ENCODE measurements at regions not wholly inside any gene's neighbourhood (a gene's known extent, or its start where the extent isn't known, plus 50 kb on each side); places are given as distances from the start of the nearest gene placed in this dataset.

- Histone ChIP-seq H3K27ac (ENCODE audit: insufficient read length, low read depth, low read length) (no peak overlapping the region), H3K27me3 (ENCODE audit: insufficient read depth, low read length) (no peaks in the 10 kb centered on the region), H4K5ac (ENCODE audit: insufficient read length, low read depth, low read length) (no peak overlapping the region), H3K18ac (ENCODE audit: insufficient read length, low read depth, low read length) (no peak overlapping the region), H3K4me2 (ENCODE audit: insufficient read depth, insufficient read length, low read length) (no peak overlapping the region), H3K9ac (ENCODE audit: extremely low read depth, insufficient read length, low read length) (no peak overlapping the region), H3T11ph (ENCODE audit: low read length) (no peak overlapping the region), H2AK5ac (ENCODE audit: insufficient read length, low read length) (no peak overlapping the region), H2BK120ac (ENCODE audit: low read depth, low read length, poor library complexity, severe bottlenecking) (no peak overlapping the region), H3K14ac (ENCODE audit: insufficient read depth, low read length) (no peak overlapping the region), H3K79me2 (ENCODE audit: insufficient read depth, low read length) (no peaks in the 10 kb centered on the region), H2BK20ac (ENCODE audit: low read depth, low read length, poor library complexity, severe bottlenecking) (no peak overlapping the region), H3K56ac (ENCODE audit: insufficient read length, low read depth, low read length) (no peak overlapping the region), H2AFZ (ENCODE audit: low read length) (no peak overlapping the region), H3K23me2 (ENCODE audit: insufficient read length, low read depth, low read length, poor library complexity, severe bottlenecking) (no peaks in the 10 kb centered on the region), H2BK5ac (ENCODE audit: insufficient read length, low read length) (no peak overlapping the region), H3K4ac (ENCODE audit: low read depth, low read length) (no peak overlapping the region), H4K8ac (replicated peaks; ENCODE audit: insufficient read length, low read depth, low read length) (no peak overlapping the region), H2BK12ac (ENCODE audit: insufficient read length, low read depth, low read length) (no peak overlapping the region), H3K4me1 (ENCODE audit: insufficient read depth, low read length) (no peaks in the 10 kb centered on the region), H4K20me1 (ENCODE audit: control insufficient read depth, insufficient read depth, insufficient read length) (no peaks in the 10 kb centered on the region), H3K79me1 (ENCODE audit: insufficient read depth, low read depth, low read length, poor library complexity, severe bottlenecking) (no peaks in the 10 kb centered on the region), H3K23ac (ENCODE audit: insufficient read length, low read depth, low read length) (no peak overlapping the region), H2BK15ac (ENCODE audit: low read depth, low read length) (no peak overlapping the region), H3K9me3 (ENCODE audit: control insufficient read depth, low read depth, low read length) (no peaks in the 10 kb centered on the region), H4K91ac (ENCODE audit: insufficient read length, low read depth, low read length) (no peak overlapping the region)
- no peak for DNase-seq
- Mint-ChIP-seq H3K27ac (no peak overlapping the region), H3K4me3 (no peak overlapping the region), H3K4me1 (no peaks in the 10 kb centered on the region; a peak in 1 of 4 replicates), H3K36me3 (ENCODE audit: insufficient read depth in 1 of 3, low read depth in 3 of 3) (peaks cover 0 to 2% (median 0%) of the 10 kb centered on the region in 3 experiments; a peak in 1 of 7 replicates), H3K9me3 (peaks cover 4 to 6% of the 10 kb centered on the region in 2 experiments; a peak in 3 of 5 replicates), H3K27me3 (ENCODE audit: low read depth) (no peaks in the 10 kb centered on the region)
- TF ChIP-seq CTCF (conservative IDR thresholded peaks at IDR 0.05) = no peak
- WGBS (ENCODE audit: extremely low coverage, insufficient read length, low lambda C conversion rate) = no CpG with 5 or more reads among the region's 3 CpGs
Measured at GRCh38 chr4:22959483-22959882, 266.7 kb downstream of the GBA3 start.
